ENCODE measurements at regions not wholly inside any gene's neighbourhood (a gene's known extent, or its start where the extent isn't known, plus 50 kb on each side); places are given as distances from the start of the nearest gene placed in this dataset.

DNA sequence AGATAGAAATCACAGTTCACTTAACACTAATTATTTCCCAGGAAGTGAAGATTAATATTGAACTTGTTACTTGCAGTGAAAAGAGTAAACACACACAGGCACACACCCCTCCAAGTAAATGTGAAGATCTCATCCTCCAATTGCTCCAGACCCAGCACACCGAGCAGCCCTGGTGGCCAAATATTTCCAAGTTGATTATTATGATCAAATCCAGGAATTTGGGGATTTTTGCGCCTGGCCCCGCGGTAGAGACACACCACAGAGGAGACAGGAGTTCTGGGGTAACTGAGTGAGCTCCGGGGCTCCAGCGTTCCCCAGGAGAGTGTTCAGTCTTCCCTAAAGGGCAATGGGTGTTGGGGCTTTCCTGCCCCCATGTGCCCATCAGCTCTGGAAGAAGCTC lies 431.5 kb downstream of the BCL11B start (continued):
- no peak for TF ChIP-seq AFF4 (CRISPR knock-in tag; IDR thresholded peaks at IDR 0.05; ENCODE audit: borderline replicate concordance)

DNA sequence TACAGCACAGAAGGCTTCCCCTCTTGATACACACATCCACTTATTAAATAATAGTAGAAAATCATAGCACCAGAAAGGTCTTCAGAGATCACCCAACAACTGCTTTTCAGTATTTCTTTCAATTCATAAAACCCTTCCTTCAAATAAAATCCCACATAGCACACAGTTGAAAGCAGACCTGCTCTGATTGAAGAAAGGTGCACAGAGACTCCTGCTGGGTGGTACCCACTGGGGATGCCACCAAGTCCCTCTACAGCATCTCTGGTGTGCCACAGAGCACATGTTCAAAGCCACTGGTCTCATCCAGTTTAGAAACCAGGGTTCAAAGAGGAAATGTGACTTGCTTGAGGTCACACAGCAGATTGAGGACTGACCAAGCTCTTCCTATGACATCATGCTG lies 427.5 kb downstream of the BCL11B start:
- H3K4me1 Mint-ChIP-seq, result no peaks in the 10 kb centered on the region
- no peaks in the 10 kb centered on the region for H3K36me3 Mint-ChIP-seq
- no peaks in the 10 kb centered on the region; the same call in 1 of the 2 replicates for H3K27me3 Mint-ChIP-seq (ENCODE audit: low read depth)
- no peak for ATAC-seq
- TF ChIP-seq ZNF532 (CRISPR knock-in tag; IDR thresholded peaks at IDR 0.05; ENCODE audit: borderline replicate concordance), result no peak
- TF ChIP-seq, protein P1, sequence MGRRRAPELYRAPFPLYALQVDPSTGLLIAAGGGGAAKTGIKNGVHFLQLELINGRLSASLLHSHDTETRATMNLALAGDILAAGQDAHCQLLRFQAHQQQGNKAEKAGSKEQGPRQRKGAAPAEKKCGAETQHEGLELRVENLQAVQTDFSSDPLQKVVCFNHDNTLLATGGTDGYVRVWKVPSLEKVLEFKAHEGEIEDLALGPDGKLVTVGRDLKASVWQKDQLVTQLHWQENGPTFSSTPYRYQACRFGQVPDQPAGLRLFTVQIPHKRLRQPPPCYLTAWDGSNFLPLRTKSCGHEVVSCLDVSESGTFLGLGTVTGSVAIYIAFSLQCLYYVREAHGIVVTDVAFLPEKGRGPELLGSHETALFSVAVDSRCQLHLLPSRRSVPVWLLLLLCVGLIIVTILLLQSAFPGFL (CRISPR knock-in tag; IDR thresholded peaks at IDR 0.05; ENCODE audit: borderline replicate concordance), result no peak
- TF ChIP-seq, protein P2, sequence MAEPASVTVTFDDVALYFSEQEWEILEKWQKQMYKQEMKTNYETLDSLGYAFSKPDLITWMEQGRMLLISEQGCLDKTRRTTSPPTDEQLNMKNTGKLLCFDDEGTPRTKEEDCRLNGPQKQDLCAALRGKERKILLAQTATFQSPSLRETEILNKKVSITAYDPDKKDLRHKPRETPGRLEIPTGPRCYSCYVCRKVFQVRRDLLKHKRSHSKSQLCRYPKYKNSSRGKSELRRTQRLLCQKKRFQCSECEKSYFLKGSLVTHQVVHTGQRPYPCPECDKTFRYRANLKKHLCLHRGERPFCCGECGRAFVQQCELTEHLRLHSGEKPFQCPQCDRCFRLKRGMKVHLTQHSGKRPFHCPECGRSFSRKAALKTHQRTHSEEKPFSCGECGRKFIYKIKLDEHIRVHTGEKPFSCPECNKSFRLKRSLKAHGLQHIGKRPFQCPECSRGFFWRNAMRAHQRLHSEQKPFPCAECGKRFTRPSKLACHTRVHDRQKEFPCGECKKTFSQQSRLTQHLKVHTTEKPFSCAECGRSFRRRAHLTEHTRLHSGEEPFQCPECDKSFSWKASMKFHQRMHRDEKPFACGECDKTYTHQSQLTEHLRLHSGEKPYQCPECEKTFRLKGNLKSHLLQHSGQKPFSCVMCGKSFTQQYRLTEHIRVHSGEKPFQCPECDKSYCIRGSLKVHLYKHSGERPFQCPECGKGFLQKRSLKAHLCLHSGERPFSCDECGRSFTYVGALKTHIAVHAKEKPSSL (CRISPR knock-in tag; conservative IDR thresholded peaks at IDR 0.05), result no peak
- no peak for TF ChIP-seq TEAD1 (CRISPR knock-in tag; IDR thresholded peaks at IDR 0.05)
- TF ChIP-seq, protein P3, sequence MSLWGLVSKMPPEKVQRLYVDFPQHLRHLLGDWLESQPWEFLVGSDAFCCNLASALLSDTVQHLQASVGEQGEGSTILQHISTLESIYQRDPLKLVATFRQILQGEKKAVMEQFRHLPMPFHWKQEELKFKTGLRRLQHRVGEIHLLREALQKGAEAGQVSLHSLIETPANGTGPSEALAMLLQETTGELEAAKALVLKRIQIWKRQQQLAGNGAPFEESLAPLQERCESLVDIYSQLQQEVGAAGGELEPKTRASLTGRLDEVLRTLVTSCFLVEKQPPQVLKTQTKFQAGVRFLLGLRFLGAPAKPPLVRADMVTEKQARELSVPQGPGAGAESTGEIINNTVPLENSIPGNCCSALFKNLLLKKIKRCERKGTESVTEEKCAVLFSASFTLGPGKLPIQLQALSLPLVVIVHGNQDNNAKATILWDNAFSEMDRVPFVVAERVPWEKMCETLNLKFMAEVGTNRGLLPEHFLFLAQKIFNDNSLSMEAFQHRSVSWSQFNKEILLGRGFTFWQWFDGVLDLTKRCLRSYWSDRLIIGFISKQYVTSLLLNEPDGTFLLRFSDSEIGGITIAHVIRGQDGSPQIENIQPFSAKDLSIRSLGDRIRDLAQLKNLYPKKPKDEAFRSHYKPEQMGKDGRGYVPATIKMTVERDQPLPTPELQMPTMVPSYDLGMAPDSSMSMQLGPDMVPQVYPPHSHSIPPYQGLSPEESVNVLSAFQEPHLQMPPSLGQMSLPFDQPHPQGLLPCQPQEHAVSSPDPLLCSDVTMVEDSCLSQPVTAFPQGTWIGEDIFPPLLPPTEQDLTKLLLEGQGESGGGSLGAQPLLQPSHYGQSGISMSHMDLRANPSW (CRISPR knock-in tag; conservative IDR thresholded peaks at IDR 0.05; ENCODE audit: low read depth), result no peak
- no peak for TF ChIP-seq IRF1 (CRISPR knock-in tag; IDR thresholded peaks at IDR 0.05)
- TF ChIP-seq RORB (CRISPR knock-in tag; IDR thresholded peaks at IDR 0.05), result no peak
- TF ChIP-seq ELF4 (CRISPR knock-in tag; IDR thresholded peaks at IDR 0.05; ENCODE audit: low read depth), result no peak
- no peak for TF ChIP-seq IRF2 (CRISPR knock-in tag; IDR thresholded peaks at IDR 0.05; ENCODE audit: borderline replicate concordance, low read depth)
- no peak for TF ChIP-seq FOXK1 (CRISPR knock-in tag; IDR thresholded peaks at IDR 0.05)
- no peak for TF ChIP-seq KAT7 (CRISPR knock-in tag; IDR thresholded peaks at IDR 0.05; ENCODE audit: borderline replicate concordance)
- no peak for TF ChIP-seq TP53 (CRISPR knock-in tag; IDR thresholded peaks at IDR 0.05)
- no peak for TF ChIP-seq CBFB (CRISPR knock-in tag; IDR thresholded peaks at IDR 0.05; ENCODE audit: low read depth)
- no peak overlapping the region for H3K27ac Mint-ChIP-seq
- H3K9me3 Mint-ChIP-seq, result no peaks in the 10 kb centered on the region
- no peak for DNase-seq (ENCODE audit: low spot score)
- POLR2A ChIA-PET, result no interaction called here
- no peak overlapping the region for H3K4me3 Mint-ChIP-seq
- CTCF ChIA-PET, result no interaction called here

Measured in WTC11 (cell line).